ENCODE measurements at regions not wholly inside any gene's neighbourhood (a gene's known extent, or its start where the extent isn't known, plus 50 kb on each side); places are given as distances from the start of the nearest gene placed in this dataset.

- Mint-ChIP-seq H3K36me3 (ENCODE audit: insufficient read depth, unreplicated experiment) (no peaks in the 10 kb centered on the region), H3K4me1 (ENCODE audit: low read depth, unreplicated experiment) (no peaks in the 10 kb centered on the region), H3K9me3 (ENCODE audit: low read depth, unreplicated experiment) (peaks cover 27% of the 10 kb centered on the region), H3K27ac (ENCODE audit: unreplicated experiment) (no peak overlapping the region), H3K4me3 (ENCODE audit: low read depth, unreplicated experiment) (no peak overlapping the region), H3K27me3 (ENCODE audit: unreplicated experiment) (no peaks in the 10 kb centered on the region)
- CTCF ChIA-PET: no interaction called here
- DNase-seq: no peak
- TF ChIP-seq CTCF (IDR thresholded peaks at IDR 0.05; ENCODE audit: unreplicated experiment): no peak
- intact Hi-C loops (cut with micrococcal nuclease; ENCODE audit: unreplicated experiment): no loop called here
- BruUV-seq (replicated peaks): no TSS peak
These were observed 665.5 kb upstream of the CNTNAP5 start for GRCh38 chr2:123359636-123360035.

GRCh38 chr2:123362671-123363440, 662.2 kb upstream of the CNTNAP5 start:
- DNase-seq: no peak
- no peak overlapping the region for H3K4me3 Mint-ChIP-seq (ENCODE audit: low read depth, unreplicated experiment)

GRCh38 chr2:123363826-123364225, 661.3 kb upstream of the CNTNAP5 start:
- no peak for DNase-seq
- CTCF ChIA-PET: no interaction called here
- H3K27ac Mint-ChIP-seq (ENCODE audit: unreplicated experiment): no peak overlapping the region
- intact Hi-C loops (cut with micrococcal nuclease; ENCODE audit: unreplicated experiment): no loop called here
- no peaks in the 10 kb centered on the region for H3K4me1 Mint-ChIP-seq (ENCODE audit: low read depth, unreplicated experiment)
- TF ChIP-seq CTCF (IDR thresholded peaks at IDR 0.05; ENCODE audit: unreplicated experiment): no peak
- H3K36me3 Mint-ChIP-seq (ENCODE audit: insufficient read depth, unreplicated experiment): no peaks in the 10 kb centered on the region
- no TSS peak for BruUV-seq (replicated peaks)
- H3K27me3 Mint-ChIP-seq (ENCODE audit: unreplicated experiment): no peaks in the 10 kb centered on the region
- H3K9me3 Mint-ChIP-seq (ENCODE audit: low read depth, unreplicated experiment): peaks cover 22% of the 10 kb centered on the region
- H3K4me3 Mint-ChIP-seq (ENCODE audit: low read depth, unreplicated experiment): no peak overlapping the region

More at GRCh38 chr2:123362671-123363440, 662.2 kb upstream of the CNTNAP5 start:
- no peak for TF ChIP-seq CTCF (IDR thresholded peaks at IDR 0.05; ENCODE audit: unreplicated experiment)
- peaks cover 23% of the 10 kb centered on the region for H3K9me3 Mint-ChIP-seq (ENCODE audit: low read depth, unreplicated experiment)
- CTCF ChIA-PET: no interaction called here
- H3K36me3 Mint-ChIP-seq (ENCODE audit: insufficient read depth, unreplicated experiment): no peaks in the 10 kb centered on the region
- no TSS peak for BruUV-seq (replicated peaks)
- intact Hi-C loops (cut with micrococcal nuclease; ENCODE audit: unreplicated experiment): no loop called here
- no peaks in the 10 kb centered on the region for H3K27me3 Mint-ChIP-seq (ENCODE audit: unreplicated experiment)
- no peaks in the 10 kb centered on the region for H3K4me1 Mint-ChIP-seq (ENCODE audit: low read depth, unreplicated experiment)
- H3K27ac Mint-ChIP-seq (ENCODE audit: unreplicated experiment): no peak overlapping the region

- Mint-ChIP-seq H3K4me3 (ENCODE audit: low read depth, unreplicated experiment) (no peak overlapping the region), H3K9me3 (ENCODE audit: low read depth, unreplicated experiment) (peaks cover 21% of the 10 kb centered on the region), H3K36me3 (ENCODE audit: insufficient read depth, unreplicated experiment) (no peaks in the 10 kb centered on the region), H3K4me1 (ENCODE audit: low read depth, unreplicated experiment) (no peaks in the 10 kb centered on the region), H3K27me3 (ENCODE audit: unreplicated experiment) (no peaks in the 10 kb centered on the region), H3K27ac (ENCODE audit: unreplicated experiment) (no peak overlapping the region)
- no peak for DNase-seq
- CTCF ChIA-PET: interaction anchor here (0.6 kb wide), 1 partner anchor 28 kb away, joined by 4 read pairs; no protein-coding TSS in a partner anchor
- no peak for TF ChIP-seq CTCF (IDR thresholded peaks at IDR 0.05; ENCODE audit: unreplicated experiment)
- intact Hi-C loops (cut with micrococcal nuclease; ENCODE audit: unreplicated experiment): no loop called here
- no TSS peak for BruUV-seq (replicated peaks)
These were observed 660.7 kb upstream of the CNTNAP5 start for GRCh38 chr2:123364243-123364896.

Measured in Calu3 (cell line).